Liver (tissue), 8 donors: ENCODE measurements at regions not wholly inside any gene's neighbourhood (a gene's known extent, or its start where the extent isn't known, plus 50 kb on each side); places are given as distances from the start of the nearest gene placed in this dataset.
A peak's percentile ranks its signal among the peaks of the same experiment; 100 is the strongest.

ENCODE experiments used
- DNase-seq: peaks from one replicate; pipeline ENCODE4 v3.0.0-alpha.2; 2017; ENCODE audit warnings: low spot score
- H3K27ac ChIP-seq, 2 donors: one replicate each; pipeline ENCODE4 v1.7.0; 2013; ENCODE audit warnings: inconsistent platforms in 2 of 2, low read length in 2 of 2, control low read depth in 1 of 2, low read depth in 1 of 2, mild to moderate bottlenecking in 1 of 2
- H3K27me3 ChIP-seq, 4 donors: one replicate each; pipeline versions ENCODE4 v1.6.1 to v1.7.0; 2013; ENCODE audit warnings: low read length in 3 of 4, inconsistent platforms in 1 of 4, mild to moderate bottlenecking in 1 of 4, moderate library complexity in 1 of 4; ENCODE audit not compliant: control insufficient read depth in 4 of 4, insufficient read depth in 4 of 4
- H3K36me3 ChIP-seq, 4 donors: one replicate each; pipeline versions ENCODE4 v1.6.1 to v1.7.0; 2013; ENCODE audit warnings: low read length in 3 of 4, mild to moderate bottlenecking in 3 of 4, low read depth in 1 of 4, moderate library complexity in 1 of 4; ENCODE audit not compliant: control insufficient read depth in 4 of 4, insufficient read depth in 3 of 4
- H3K4me1 ChIP-seq, 4 donors: one replicate each; pipeline versions ENCODE4 v1.6.1 to v1.7.0; 2013; ENCODE audit warnings: low read length in 3 of 4, mild to moderate bottlenecking in 3 of 4, moderate library complexity in 1 of 4; ENCODE audit not compliant: control insufficient read depth in 4 of 4, insufficient read depth in 4 of 4
- H3K4me3 ChIP-seq, 3 donors: one replicate each; pipeline versions ENCODE4 v1.6.1 to v1.7.0; 2013; ENCODE audit warnings: low read length in 3 of 3, control low read depth in 1 of 3, low read depth in 1 of 3, mild to moderate bottlenecking in 1 of 3
- H3K9ac ChIP-seq, 2 donors: one replicate each; pipeline ENCODE4 v1.7.0; 2013; ENCODE audit warnings: low read length in 2 of 2, mild to moderate bottlenecking in 2 of 2, moderate library complexity in 2 of 2, control low read depth in 1 of 2, low read depth in 1 of 2
- H3K9me3 ChIP-seq, 4 donors: one replicate each; pipeline versions ENCODE4 v1.6.1 to v1.7.0; 2013; ENCODE audit warnings: low read length in 3 of 4; ENCODE audit not compliant: control insufficient read depth in 4 of 4
- ATF3 ChIP-seq: IDR thresholded peaks from 2 replicates; pipeline ENCODE4 v1.6.1; 2016; ENCODE audit warnings: antibody characterized with exemption
- FOXA1 ChIP-seq: IDR thresholded peaks from 2 replicates; pipeline ENCODE4 v1.6.1; 2016; ENCODE audit warnings: antibody characterized with exemption
- FOXA2 ChIP-seq: IDR thresholded peaks from 2 replicates; pipeline ENCODE4 v1.6.1; 2016; ENCODE audit warnings: antibody characterized with exemption
- GABPA ChIP-seq, 2 donors: IDR thresholded peaks in 1 of 2; conservative IDR thresholded peaks in 1 of 2; 2 replicates each; pipeline ENCODE4 v1.6.1; 2016; ENCODE audit warnings: antibody characterized with exemption in 2 of 2, mild to moderate bottlenecking in 1 of 2, moderate library complexity in 1 of 2
- HNF4A ChIP-seq, 2 donors: conservative IDR thresholded peaks; 2 replicates each; pipeline ENCODE4 v1.6.1; 2016; ENCODE audit warnings: antibody characterized with exemption in 2 of 2, mild to moderate bottlenecking in 2 of 2
- HNF4G ChIP-seq: IDR thresholded peaks from 2 replicates; pipeline ENCODE4 v1.6.1; 2016; ENCODE audit warnings: antibody characterized with exemption
- JUND ChIP-seq, 2 donors: IDR thresholded peaks; 2 replicates each; pipeline ENCODE4 v1.6.1; 2016; ENCODE audit warnings: antibody characterized with exemption in 2 of 2
- MAX ChIP-seq: IDR thresholded peaks from 2 replicates; pipeline ENCODE4 v1.6.1; 2016; ENCODE audit warnings: antibody characterized with exemption
- NR2F2 ChIP-seq: IDR thresholded peaks from 2 replicates; pipeline ENCODE4 v1.6.1; 2016; ENCODE audit warnings: antibody characterized with exemption
- RAD21 ChIP-seq, 2 donors: IDR thresholded peaks; 2 replicates each; pipeline ENCODE4 v1.6.1; 2016; ENCODE audit warnings: antibody characterized with exemption in 2 of 2, mild to moderate bottlenecking in 2 of 2
- REST ChIP-seq: IDR thresholded peaks from 2 replicates; pipeline ENCODE4 v1.6.1; 2016; ENCODE audit warnings: antibody characterized with exemption, mild to moderate bottlenecking
- RXRA ChIP-seq, 2 donors: IDR thresholded peaks; 2 replicates each; pipeline ENCODE4 v1.6.1; 2017 to 2018; ENCODE audit warnings: antibody characterized with exemption in 2 of 2, mild to moderate bottlenecking in 1 of 2
- SP1 ChIP-seq: IDR thresholded peaks from 2 replicates; pipeline ENCODE4 v1.6.1; 2018; ENCODE audit warnings: antibody characterized with exemption, mild to moderate bottlenecking
- TAF1 ChIP-seq: conservative IDR thresholded peaks from 2 replicates; pipeline ENCODE4 v1.6.1; 2016; ENCODE audit warnings: antibody characterized with exemption, mild to moderate bottlenecking
- YY1 ChIP-seq: IDR thresholded peaks from 2 replicates; pipeline ENCODE4 v1.6.1; 2016; ENCODE audit warnings: antibody characterized with exemption, mild to moderate bottlenecking
- ZBTB33 ChIP-seq: IDR thresholded peaks from 2 replicates; pipeline ENCODE4 v1.6.1; 2016; ENCODE audit warnings: antibody characterized with exemption
- WGBS: extraction: QIAGEN DNeasy Blood & Tissue Kit; methylation state at CpG from one replicate; pipeline ENCODE4 v1.1.7; 2013; 5-methylcytosine and 5-hydroxymethylcytosine counted together
- TF ChIP-seq, protein P1 (sequence below): fragments of 150-350 bp; IDR thresholded peaks from 2 replicates; pipeline ENCODE4 v1.5.1; 2017; ENCODE audit warnings: improper control_type of control experiment, low read depth, low read length; ENCODE audit not compliant: missing input control
- donor health status: healthy.
- donor health status: healthy.
- donor health status: healthy.
- donor health status: healthy.
- donor health status: healthy.

DNA sequence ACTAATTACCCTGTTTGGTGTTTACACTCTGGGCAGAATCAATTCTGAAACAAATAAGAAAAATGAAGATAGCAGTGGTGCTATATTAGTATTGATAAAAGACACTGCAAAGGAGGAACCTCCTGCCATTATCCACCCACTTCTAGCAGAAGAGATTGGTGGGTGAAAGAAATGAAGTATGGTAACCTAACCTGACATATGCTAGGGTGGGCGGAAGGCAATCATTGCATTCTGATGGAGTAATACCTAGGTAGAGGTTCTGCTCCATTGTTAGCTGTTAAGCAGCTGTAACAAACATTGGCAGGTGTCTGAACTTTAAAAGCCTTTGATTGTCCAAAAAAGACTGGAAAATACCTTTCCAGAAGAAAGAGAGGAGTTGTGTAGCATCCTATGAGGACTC, 95.9 kb downstream of the OTUD1 start:
- H3K9ac ChIP-seq, result no peak overlapping the region
- WGBS, result 94% methylated on average over 1 of the region's 1 CpG
- TF ChIP-seq, protein P1, sequence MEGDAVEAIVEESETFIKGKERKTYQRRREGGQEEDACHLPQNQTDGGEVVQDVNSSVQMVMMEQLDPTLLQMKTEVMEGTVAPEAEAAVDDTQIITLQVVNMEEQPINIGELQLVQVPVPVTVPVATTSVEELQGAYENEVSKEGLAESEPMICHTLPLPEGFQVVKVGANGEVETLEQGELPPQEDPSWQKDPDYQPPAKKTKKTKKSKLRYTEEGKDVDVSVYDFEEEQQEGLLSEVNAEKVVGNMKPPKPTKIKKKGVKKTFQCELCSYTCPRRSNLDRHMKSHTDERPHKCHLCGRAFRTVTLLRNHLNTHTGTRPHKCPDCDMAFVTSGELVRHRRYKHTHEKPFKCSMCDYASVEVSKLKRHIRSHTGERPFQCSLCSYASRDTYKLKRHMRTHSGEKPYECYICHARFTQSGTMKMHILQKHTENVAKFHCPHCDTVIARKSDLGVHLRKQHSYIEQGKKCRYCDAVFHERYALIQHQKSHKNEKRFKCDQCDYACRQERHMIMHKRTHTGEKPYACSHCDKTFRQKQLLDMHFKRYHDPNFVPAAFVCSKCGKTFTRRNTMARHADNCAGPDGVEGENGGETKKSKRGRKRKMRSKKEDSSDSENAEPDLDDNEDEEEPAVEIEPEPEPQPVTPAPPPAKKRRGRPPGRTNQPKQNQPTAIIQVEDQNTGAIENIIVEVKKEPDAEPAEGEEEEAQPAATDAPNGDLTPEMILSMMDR, result no peak
- TF ChIP-seq TAF1 (no peak), RXRA (IDR thresholded peaks at IDR 0.05) (no peak), FOXA2 (no peak), SP1 (no peak), HNF4A (conservative IDR thresholded peaks at IDR 0.05) (no peak), MAX (no peak), JUND (IDR thresholded peaks at IDR 0.05) (no peak), NR2F2 (no peak), RAD21 (IDR thresholded peaks at IDR 0.05) (no peak), HNF4G (no peak), ATF3 (no peak), GABPA (IDR thresholded peaks at IDR 0.05 in 1 of 2, conservative IDR thresholded peaks at IDR 0.05 in 1 of 2) (no peak), ZBTB33 (no peak)

GRCh38 chr10:23535381-23535780, 96.5 kb downstream of the OTUD1 start:
- 61% methylated on average over 1 of the region's 1 CpG for WGBS
- TF ChIP-seq SP1, result no peak
- TF ChIP-seq FOXA1, result no peak
- no peak for TF ChIP-seq MAX
- TF ChIP-seq GABPA (IDR thresholded peaks at IDR 0.05 in 1 of 2, conservative IDR thresholded peaks at IDR 0.05 in 1 of 2), result no peak
- no peak for TF ChIP-seq REST
- no peak for TF ChIP-seq ZBTB33
- no peak for TF ChIP-seq RXRA (IDR thresholded peaks at IDR 0.05)
- TF ChIP-seq RAD21 (IDR thresholded peaks at IDR 0.05), result peak; percentile 65 to 70
- no peak for TF ChIP-seq ATF3
- TF ChIP-seq YY1, result no peak
- TF ChIP-seq NR2F2, result no peak
- TF ChIP-seq HNF4A (conservative IDR thresholded peaks at IDR 0.05), result no peak
- TF ChIP-seq FOXA2, result no peak
- no peak for TF ChIP-seq JUND (IDR thresholded peaks at IDR 0.05)
- TF ChIP-seq, protein P1, result peak; percentile 34
- Histone ChIP-seq H3K4me3 (no peak overlapping the region), H3K9me3 (no peaks in the 10 kb centered on the region), H3K36me3 (no peaks in the 10 kb centered on the region), H3K27ac (no peak overlapping the region), H3K4me1 (peaks cover 0 to under 1% (median 0%) of the 10 kb centered on the region in 4 donors), H3K9ac (no peak overlapping the region), H3K27me3 (no peaks in the 10 kb centered on the region)
- no peak for DNase-seq

More for the DNA sequence above, 95.9 kb downstream of the OTUD1 start:
- Histone ChIP-seq H3K27ac (no peak overlapping the region), H3K4me3 (no peak overlapping the region), H3K36me3 (no peaks in the 10 kb centered on the region), H3K4me1 (no peaks in the 10 kb centered on the region), H3K27me3 (no peaks in the 10 kb centered on the region), H3K9me3 (no peaks in the 10 kb centered on the region)
- DNase-seq, result no peak
